Right cardiac atrium (tissue), 5 donors: ENCODE measurements at regions not wholly inside any gene's neighbourhood (a gene's known extent, or its start where the extent isn't known, plus 50 kb on each side); places are given as distances from the start of the nearest gene placed in this dataset.
"Not testable (repeated sequence)": the region's sequence is repeated elsewhere in the genome, so short reads cannot be mapped to it uniquely, and the experiment has no call there.

ENCODE experiments used
- ATAC-seq, 2 donors: fragments of 200-7000 bp; cut with Tn5 transposase; one replicate each; pipeline versions ENCODE4 v1.8.0 to v1.9.1; 2020; ENCODE audit warnings: moderate library complexity in 2 of 2, mild to moderate bottlenecking in 1 of 2
- DNase-seq, 3 donors: peaks; one replicate each; pipeline ENCODE4 v3.0.0-alpha.2; 2020
- H3K27ac ChIP-seq: one replicate; pipeline ENCODE4 v1.5.1; 2013; ENCODE audit warnings: mild to moderate bottlenecking, low read length, control low read depth, moderate library complexity
- H3K27me3 ChIP-seq: one replicate; pipeline ENCODE4 v1.6.1; 2013; ENCODE audit not compliant: control insufficient read depth, insufficient read depth
- H3K4me1 ChIP-seq: one replicate; pipeline ENCODE4 v1.6.1; 2013; ENCODE audit warnings: low read length; ENCODE audit not compliant: control insufficient read depth, insufficient read depth
- H3K4me3 ChIP-seq: one replicate; pipeline ENCODE4 v1.5.1; 2013; ENCODE audit warnings: low read length, control low read depth
- H3K9me3 ChIP-seq: one replicate; pipeline ENCODE4 v1.6.1; 2013; ENCODE audit warnings: low read length; ENCODE audit not compliant: control insufficient read depth
- WGBS: extraction: QIAGEN DNeasy Blood & Tissue Kit; methylation state at CpG from one replicate; pipeline ENCODE4 v1.1.7; 2013; 5-methylcytosine and 5-hydroxymethylcytosine counted together
- intact Hi-C, 4 donors: fragments of 100-400 bp; cut with DNase I; formaldehyde crosslinking; loops; one replicate each; pipeline versions ENCODE4 v1.11.0 to v1.14.0; 2022 to 2023
- donor health status: healthy with polysubstance abuse.
- donor health status: DM: no; HTN: yes; CAD: no.
- donor health status: DM: no; HTN: no; CAD: no.
- donor health status: DM: no; HTN: yes; CAD: no; lungs with severe emphysema.
- donor health status: DM: yes; HTN: yes; CAD: no.

DNA sequence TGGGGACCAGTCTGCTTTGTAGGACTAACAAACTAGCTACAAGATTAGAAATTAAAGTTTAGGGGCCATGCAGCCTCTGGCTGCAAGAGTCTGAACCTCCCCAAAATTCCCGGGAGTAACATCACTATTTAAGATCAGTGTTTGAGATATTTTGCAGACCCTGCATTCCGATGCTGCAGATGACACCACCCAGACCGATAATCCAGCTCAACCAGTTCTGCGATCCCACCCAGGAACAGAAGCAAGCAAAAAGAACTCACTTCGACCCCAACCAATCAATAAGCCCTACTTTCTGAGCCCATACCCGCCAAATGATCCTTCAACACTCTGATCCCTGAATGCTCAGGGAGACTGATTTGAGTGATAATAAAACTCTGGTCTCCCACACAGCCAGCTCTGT lies 877.8 kb downstream of the FAT4 start:
- Histone ChIP-seq H3K4me3 (no peak overlapping the region), H3K4me1 (no peaks in the 10 kb centered on the region), H3K27ac (no peak overlapping the region), H3K27me3 (no peaks in the 10 kb centered on the region), H3K9me3 (no peaks in the 10 kb centered on the region)
- DNase-seq (no peak), ATAC-seq (no peak)
- intact Hi-C loops, result no loop called here
- 85% methylated on average over 6 of the region's 6 CpGs for WGBS

DNA sequence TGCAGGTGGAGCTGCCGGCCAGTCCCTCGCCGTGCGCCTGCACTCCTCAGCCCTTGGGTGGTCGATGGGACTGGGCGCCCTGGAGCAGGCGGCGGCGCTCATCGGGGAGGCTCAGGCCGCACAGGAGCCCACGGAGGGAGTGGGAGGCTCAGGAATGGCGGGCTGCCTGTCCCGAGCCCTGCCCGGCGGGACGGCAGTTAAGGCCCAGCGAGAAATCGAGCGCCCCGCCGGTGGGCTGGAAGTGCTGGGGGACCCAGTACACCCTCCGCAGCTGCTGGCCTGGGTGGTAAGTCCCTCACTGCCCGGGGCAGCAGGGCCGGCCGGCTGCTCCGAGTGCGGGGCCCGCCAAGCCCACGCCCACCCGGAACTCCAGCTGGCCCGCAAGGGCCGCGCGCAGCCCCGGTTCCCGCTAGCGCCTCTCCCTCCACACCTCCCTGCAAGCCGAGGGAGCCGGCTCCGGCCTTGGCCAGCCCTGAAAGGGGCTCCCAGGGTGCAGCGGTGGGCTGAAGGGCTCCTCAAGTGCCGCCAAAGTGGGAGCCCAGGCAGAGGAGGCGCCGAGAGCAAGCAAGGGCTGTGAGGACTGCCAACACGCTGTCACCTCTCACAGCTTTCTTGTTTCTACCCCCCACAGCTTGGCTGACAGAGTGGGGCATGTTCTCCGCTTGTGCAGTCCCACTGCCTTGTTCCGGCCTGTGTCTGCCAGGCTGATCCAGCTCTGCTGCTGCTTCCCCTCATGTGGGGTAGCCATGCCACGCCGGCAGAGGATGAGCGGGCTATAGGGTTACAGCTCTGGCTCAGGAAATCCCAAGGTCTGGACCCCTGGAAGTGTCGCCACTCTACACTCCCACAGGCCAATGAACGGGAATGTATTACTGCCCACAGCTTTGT lies 886.7 kb downstream of the FAT4 start:
- H3K9me3 ChIP-seq, H3K4me3 ChIP-seq, intact Hi-C loops, H3K4me1 ChIP-seq, H3K27me3 ChIP-seq, H3K27ac ChIP-seq: not testable (repeated sequence)
- DNase-seq, result peak in 2 of 3 donors; percentile 40 to 45
- 93% methylated on average over 52 of the region's 53 CpGs for WGBS
- ATAC-seq, result peak in 1 of 2 donors; percentile 14

DNA sequence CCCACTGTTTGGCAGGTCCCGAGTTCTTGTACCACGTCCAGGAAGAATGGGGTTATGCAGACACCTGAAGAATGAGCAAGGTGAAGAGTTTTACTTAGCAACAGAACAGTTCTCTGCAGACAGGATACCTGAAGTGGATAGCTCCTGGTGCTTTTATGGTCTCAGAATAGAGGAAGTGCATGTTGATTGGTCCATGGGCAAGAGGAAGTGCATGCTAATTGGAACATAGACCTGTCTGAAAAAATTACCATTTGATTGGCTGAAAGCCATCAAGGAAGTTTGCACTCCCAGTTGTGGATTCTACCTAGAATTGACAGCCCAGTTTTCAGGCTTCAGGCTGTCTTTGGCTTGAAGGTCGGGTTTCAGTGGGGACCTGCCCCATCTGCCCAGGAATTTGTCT lies 887.5 kb downstream of the FAT4 start:
- Histone ChIP-seq H3K9me3 (no peaks in the 10 kb centered on the region), H3K27me3 (no peaks in the 10 kb centered on the region), H3K4me3 (no peak overlapping the region), H3K27ac (no peak overlapping the region), H3K4me1 (no peaks in the 10 kb centered on the region)
- intact Hi-C loops, result no loop called here
- DNase-seq (no peak), ATAC-seq (no peak)
- WGBS, result 92% methylated on average over 3 of the region's 3 CpGs

DNA sequence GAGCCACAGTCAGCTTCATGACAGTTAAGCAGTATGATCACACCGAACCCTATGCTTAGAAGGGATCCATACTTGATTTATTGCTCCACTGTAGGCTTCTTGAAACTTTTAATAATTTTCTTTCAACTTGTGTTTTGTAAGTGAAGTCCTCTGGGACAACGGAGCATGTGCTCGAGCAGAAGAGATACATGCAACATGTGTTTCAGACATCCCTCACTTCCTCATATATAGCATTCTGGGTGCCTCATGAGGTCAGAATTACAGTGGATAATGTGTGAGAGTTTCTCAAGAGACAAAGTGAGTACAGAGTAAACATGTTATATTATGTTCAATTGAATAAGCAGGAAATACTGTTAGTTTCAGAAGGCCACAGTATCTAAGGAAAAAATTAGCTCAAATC lies 893.2 kb downstream of the FAT4 start:
- intact Hi-C loops, result no loop called here
- Histone ChIP-seq H3K4me3 (no peak overlapping the region), H3K9me3 (no peaks in the 10 kb centered on the region), H3K4me1 (no peaks in the 10 kb centered on the region), H3K27me3 (no peaks in the 10 kb centered on the region), H3K27ac (no peak overlapping the region)
- WGBS, result 86% methylated on average over 3 of the region's 3 CpGs
- ATAC-seq (no peak), DNase-seq (no peak)

DNA sequence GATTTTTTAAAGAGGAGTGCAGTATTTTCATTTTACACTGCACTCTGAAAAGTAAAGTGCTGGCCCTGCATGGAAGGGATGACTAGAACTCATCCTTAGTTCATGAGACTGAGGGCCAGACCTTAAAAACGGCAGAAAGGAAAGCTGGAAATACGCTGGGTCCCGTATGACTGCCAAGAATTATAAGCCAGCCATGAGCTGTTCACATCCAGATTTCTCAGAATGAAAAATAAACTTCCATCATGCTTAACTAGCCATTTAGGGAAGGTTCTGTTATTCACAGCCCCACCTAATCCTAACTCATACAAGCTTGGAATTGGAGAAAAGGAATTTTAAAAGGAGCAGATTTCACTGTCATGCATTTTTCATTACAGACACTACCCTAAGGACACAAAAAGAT lies 894.4 kb downstream of the FAT4 start:
- H3K4me1 ChIP-seq, result no peaks in the 10 kb centered on the region
- intact Hi-C loops, result no loop called here
- H3K9me3 ChIP-seq, result no peaks in the 10 kb centered on the region
- 54% methylated on average over 3 of the region's 3 CpGs for WGBS
- H3K4me3 ChIP-seq, result no peak overlapping the region
- H3K27me3 ChIP-seq, result no peaks in the 10 kb centered on the region
- no peak overlapping the region for H3K27ac ChIP-seq
- DNase-seq (no peak), ATAC-seq (peak in 1 of 2 donors; percentile 69)

DNA sequence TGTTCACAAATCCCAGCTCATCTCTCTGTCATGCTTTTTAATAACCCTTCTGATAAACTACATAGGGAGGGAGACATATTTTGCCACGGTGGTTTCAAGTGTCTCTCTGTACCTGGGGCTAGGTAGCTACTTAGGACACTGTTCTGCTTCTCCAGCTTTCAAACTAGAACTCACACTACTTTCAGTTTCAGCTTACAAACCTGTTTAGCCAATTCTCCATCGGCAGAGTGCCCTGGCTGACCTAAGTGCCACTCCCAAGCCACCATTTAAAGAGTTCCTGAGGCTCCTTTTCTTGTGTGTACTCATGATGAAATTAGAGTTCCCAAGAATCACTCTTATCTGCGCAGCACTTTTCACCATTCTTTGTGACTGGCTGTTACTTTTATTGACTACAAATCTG lies 899.2 kb downstream of the FAT4 start:
- ATAC-seq, result no peak
- no peak for DNase-seq
- no peaks in the 10 kb centered on the region for H3K9me3 ChIP-seq
- intact Hi-C loops, result no loop called here
- no peaks in the 10 kb centered on the region for H3K27me3 ChIP-seq
- no peaks in the 10 kb centered on the region for H3K4me1 ChIP-seq
- WGBS, result 87% methylated on average over 3 of the region's 3 CpGs
- no peak overlapping the region for H3K4me3 ChIP-seq
- no peak overlapping the region for H3K27ac ChIP-seq

DNA sequence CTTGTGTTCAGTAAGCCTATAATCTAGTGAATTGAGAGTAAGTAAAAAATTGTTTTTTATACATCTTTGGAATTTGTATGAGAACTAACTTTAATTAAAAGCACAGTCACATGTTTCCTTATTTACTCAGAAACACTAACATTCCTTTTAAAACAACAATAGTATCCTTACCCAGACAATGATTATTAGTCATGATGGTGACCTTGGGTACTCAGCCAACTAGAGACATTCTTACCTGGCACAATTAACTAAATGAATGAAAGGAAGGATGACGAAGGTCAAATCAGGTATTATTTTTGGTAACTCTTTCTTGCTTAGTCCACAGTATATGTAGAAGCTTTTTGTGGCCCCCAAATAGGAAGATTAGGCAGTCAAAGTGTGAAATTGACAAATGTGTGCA lies 901.0 kb downstream of the FAT4 start:
- no peak overlapping the region for H3K4me3 ChIP-seq
- ATAC-seq (no peak), DNase-seq (no peak)
- no peaks in the 10 kb centered on the region for H3K27me3 ChIP-seq
- H3K27ac ChIP-seq, result no peak overlapping the region
- no peaks in the 10 kb centered on the region for H3K4me1 ChIP-seq
- no peaks in the 10 kb centered on the region for H3K9me3 ChIP-seq
- intact Hi-C loops, result no loop called here
- WGBS, result 59% methylated on average over 1 of the region's 1 CpG

DNA sequence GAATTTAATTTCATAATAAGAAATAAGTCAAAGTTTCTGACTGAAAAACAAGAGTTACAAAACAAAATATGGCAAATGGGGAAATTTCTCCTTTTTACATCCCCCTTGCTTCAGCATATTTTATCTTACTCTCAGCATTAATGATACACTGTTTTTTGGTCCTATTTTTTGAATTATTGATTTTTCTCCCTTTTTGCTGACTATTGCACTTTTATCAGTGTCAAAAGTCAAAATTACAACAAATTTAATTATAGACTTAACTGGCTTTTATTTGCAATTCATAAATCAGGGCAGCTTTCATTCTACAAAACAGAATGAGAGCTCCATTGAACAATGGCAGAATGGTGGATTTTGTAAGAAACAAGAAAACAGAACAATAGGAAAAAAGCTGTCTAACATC lies 901.9 kb downstream of the FAT4 start:
- H3K4me1 ChIP-seq, result no peaks in the 10 kb centered on the region
- ATAC-seq, result no peak
- no peak overlapping the region for H3K27ac ChIP-seq
- no peaks in the 10 kb centered on the region for H3K9me3 ChIP-seq
- no peak for DNase-seq
- no peak overlapping the region for H3K4me3 ChIP-seq
- intact Hi-C loops, result no loop called here
- no peaks in the 10 kb centered on the region for H3K27me3 ChIP-seq

DNA sequence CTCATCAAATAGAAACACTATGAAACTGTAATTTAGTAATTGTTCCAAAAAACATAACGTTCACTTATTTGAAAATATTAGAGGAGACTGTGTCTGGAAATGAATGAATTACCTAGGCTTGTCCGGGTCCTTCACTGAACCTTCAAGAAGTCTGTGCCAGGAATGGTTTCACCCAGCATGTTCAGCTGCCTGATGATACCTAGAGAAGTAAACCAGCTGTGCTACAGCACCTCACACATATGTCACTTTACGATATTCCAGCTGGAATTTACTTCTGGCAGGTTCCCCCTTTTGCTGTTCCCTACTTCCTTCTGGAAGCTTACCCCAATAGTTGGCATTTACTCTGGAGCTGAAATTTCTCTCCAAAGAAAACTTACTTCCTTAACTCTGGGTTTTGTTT lies 906.5 kb downstream of the FAT4 start:
- no peaks in the 10 kb centered on the region for H3K4me1 ChIP-seq
- no peaks in the 10 kb centered on the region for H3K9me3 ChIP-seq
- H3K27ac ChIP-seq, result no peak overlapping the region
- no peak overlapping the region for H3K4me3 ChIP-seq
- 66% methylated on average over 3 of the region's 3 CpGs for WGBS
- ATAC-seq (peak in 1 of 2 donors; percentile 36), DNase-seq (no peak)
- H3K27me3 ChIP-seq, result no peaks in the 10 kb centered on the region
- intact Hi-C loops, result no loop called here

DNA sequence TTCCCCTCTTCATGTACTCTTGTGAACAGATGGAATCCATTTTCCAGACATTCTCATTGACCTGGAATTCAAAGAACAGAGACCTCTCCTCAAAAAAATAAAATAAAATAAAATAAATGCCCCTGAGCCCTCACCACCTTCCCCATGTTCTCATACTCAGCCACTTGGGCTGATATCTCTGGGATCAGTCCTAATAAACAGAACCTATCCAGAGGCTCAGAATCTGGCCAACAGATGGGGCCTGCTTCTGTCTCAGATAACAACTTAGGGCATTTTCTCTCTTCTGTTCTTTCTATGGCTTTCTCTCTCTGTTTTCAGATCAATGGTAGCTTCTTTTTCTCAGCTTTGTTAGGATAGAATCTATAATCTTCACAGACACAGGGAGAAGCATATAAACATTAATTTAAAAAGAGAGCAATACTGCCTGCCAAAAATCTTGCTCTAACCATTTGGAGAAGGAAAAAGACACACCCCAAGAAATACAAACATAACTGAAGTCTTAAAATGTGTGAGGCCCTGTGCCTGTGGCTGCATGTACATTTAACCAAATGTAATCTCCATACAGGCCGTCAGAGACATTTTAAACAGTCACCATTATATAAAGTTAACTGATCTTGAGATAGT lies 907.1 kb downstream of the FAT4 start:
- intact Hi-C loops, result no loop called here
- ATAC-seq (no peak), DNase-seq (no peak)
- Histone ChIP-seq H3K27me3 (no peaks in the 10 kb centered on the region), H3K4me1 (no peaks in the 10 kb centered on the region), H3K4me3 (no peak overlapping the region), H3K27ac (no peak overlapping the region), H3K9me3 (no peaks in the 10 kb centered on the region)
- WGBS, result 61% methylated on average over 1 of the region's 1 CpG

DNA sequence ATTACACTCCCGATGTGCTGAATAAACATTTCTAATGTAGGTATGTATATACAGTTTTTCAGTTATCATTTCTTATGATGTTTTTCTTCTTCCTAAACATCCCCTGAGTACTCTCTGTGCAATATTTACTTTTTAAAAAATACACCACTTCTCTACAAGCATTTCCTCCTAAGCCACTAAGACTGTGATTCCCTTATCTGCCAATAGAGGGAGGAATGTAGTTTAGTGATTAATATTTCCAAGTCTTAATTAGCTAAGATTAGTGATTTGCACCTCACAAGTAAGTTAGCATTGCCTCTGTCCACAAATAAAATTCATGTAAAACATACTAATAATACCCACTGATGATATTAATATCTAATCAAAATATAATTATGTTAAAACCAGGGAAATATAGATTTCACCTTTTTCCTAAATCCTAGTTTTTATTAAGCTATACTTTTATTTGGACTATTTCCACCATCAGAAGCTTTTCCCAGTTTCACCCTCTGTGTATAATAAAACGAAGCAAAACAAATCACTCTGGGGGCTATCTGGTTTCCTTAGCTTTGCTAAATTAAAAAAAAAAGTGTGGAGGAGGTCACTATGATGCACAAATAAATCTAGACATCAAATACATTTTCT lies 909.1 kb downstream of the FAT4 start:
- no peak for ATAC-seq

More for the DNA sequence above, 909.1 kb downstream of the FAT4 start:
- Histone ChIP-seq H3K27me3 (no peaks in the 10 kb centered on the region), H3K9me3 (no peaks in the 10 kb centered on the region), H3K4me1 (no peaks in the 10 kb centered on the region), H3K4me3 (no peak overlapping the region), H3K27ac (no peak overlapping the region)
- 79% methylated on average over 2 of the region's 2 CpGs for WGBS
- intact Hi-C loops, result no loop called here
- DNase-seq, result no peak
